UCSD-AML1 (cell line): ENCODE measurements at regions not wholly inside any gene's neighbourhood (a gene's known extent, or its start where the extent isn't known, plus 50 kb on each side); places are given as distances from the start of the nearest gene placed in this dataset.
"Not testable (repeated sequence)": the region's sequence is repeated elsewhere in the genome, so short reads cannot be mapped to it uniquely, and the experiment has no call there.

ENCODE experiments used
- DNase-seq: peaks from one replicate; lab custom pipeline; 2025; ENCODE audit not compliant: unreplicated experiment; lab: John Stamatoyannopoulos, UW

DNA sequence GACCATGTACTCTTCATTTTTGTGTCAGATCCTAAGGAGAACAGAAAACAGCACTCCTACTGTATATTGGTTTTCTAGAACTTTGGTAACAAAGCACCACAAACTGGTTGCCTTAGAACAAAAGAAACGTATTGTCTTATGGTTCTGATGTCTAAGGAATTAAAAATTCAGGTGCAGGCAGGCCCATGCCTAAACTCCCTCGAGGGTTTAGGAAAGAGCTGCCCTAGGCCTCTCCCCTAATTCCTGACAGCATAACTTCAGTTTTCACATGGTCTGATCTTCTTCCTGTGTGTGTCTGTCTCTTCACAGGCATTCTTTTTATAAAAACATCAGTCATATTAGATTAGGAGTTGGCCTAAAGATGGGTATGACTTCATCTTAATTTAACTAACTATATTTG, 1093.6 kb downstream of the TECRL start:
- DNase-seq, result no peak

DNA sequence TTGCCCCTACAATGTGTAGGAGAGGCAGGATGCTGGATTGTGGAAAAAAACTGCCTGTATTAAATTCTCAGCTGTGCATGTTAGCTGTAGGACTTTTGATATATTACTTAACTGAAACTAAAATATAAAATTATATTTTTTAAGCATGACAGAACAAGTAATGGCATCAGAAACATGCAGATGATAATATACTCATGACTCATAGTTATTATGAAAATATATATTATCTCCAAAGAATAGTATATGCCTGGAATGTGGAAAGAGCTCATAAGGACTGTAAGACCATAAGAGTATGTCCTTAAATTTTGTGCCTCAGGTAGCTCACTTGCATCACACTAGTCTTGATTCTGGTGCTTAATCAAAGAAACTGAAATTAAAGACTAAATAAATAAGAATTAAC, 1100.6 kb downstream of the TECRL start:
- DNase-seq, result no peak

DNA sequence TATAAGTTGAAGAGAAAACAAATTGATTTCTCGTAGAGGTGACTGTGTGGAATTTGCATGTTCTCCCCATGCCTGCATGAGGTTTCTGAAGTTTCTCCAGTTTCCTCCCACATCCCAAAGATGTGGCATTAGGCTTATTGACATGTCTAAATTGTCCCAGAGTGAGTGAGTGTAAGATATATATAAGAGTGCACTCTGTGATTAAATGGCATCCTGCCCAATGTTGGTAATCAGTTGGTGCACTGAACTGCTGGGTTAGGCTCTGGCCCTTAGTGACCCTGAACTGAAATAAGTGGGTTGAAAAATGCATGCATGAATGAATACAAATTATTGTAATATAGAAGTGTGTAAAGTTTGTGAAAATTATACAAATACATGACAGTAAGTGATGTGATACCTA, 1106.5 kb downstream of the TECRL start:
- no peak for DNase-seq

DNA sequence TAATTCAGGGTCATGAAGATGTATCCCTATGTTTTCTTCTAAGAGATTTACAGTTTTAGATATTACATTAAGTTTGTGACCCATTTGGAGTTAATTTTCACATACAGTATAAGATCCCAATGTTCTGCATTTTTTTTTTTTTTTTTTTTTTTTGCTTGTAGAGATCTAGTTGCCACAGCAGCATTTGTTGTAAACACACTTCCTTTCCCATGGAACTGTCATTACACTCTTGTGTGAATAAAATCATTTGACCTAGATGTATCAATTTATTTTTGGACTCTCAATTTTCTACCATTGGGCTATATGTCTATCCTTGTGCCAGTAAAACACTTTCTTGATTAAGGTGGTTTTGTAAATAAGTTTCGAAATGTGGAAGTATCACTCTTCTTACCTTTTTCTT, 1107.2 kb downstream of the TECRL start:
- DNase-seq, result no peak

DNA sequence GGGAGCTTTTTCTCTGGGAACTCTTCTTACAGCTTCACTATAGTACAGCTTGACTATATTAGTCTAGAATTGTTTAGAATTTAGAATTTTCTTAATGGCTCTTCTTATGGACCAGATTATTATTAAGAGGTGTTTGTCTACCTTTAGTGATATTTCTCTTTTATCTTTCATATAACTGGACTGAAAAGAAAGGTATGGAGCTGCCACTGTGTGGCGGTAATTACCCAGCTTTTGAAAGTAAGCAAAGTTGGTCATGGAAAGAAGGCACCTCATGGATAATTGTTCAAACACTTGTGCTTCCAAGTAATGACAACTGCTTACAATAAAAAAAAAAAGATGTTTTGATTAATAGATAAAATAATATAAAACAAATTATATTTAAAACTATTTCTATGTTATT, 1112.5 kb downstream of the TECRL start:
- no peak for DNase-seq

DNA sequence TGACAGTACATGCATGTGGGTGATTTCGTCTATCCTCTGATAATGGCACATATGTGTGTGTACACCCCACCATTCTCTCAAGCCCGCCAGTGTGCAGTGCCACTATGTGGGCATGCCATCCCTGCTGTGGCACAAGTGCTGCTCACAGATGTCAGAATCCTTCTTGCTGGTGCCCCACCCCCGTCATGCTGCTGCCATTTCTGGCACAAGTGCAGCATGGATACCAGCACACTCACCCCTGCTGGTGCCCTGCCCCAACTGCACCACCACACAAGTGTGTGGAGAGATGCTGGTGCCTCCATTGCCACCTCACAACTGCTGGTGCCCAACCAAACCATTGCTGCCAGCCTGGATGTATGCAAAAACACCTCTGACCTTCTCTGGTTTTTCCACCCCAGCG, 1133.8 kb downstream of the TECRL start:
- DNase-seq, result no peak

DNA sequence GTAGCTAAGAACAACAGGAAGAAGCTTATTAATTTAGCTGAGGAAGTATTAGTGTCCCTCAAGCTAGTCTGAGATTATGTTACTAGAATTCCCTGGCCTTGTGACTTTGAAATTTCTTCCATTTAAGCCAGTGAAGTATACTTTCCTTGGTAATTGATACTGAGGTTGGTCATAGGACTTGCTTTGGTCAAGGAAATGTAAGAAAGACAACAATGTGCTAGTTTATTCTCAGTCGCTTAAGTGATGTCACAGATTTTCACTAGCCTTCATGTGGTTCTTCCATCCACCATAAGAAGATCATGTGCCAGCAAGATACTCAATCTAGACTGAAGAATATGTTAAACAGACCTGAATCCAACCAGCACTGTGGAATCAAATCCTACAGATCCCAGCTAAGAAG, 1140.1 kb downstream of the TECRL start:
- no peak for DNase-seq

DNA sequence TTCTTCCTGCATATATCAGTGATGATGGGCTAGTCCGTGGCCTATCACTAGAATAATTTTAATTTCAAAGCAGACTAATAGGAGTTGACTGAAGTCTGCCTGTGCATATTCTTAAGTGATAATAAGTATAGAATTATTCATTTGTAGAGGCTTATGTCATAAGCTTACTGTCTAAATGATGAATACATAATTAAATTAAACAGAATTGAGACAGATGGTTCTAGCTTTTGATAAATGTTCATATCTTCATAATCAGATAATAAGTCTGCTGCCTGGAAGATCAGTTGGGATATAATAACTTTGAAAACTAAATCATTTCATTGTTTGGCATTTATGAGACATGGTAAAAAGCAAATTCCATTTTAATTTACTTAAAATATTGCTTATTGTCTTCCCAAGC, 1175.6 kb downstream of the TECRL start:
- no peak for DNase-seq

DNA sequence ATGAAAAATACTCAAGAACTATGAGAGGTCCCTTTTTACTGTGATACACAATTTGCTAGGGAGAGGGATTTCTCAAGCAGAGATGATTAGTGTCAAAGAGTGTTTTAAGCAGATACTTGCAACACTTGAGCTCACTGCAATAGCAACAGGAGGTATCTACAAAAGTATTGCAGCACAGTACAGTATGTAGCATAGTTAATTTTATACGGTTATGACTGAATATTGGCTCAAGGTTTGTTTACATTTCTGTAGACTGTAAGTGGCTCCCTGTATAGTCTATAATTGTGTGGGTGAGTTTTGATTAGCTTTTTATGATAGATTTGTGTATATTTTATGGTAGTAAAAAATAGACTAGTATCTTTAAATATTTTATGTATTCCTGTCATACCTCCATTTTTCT, 1177.2 kb downstream of the TECRL start:
- no peak for DNase-seq

DNA sequence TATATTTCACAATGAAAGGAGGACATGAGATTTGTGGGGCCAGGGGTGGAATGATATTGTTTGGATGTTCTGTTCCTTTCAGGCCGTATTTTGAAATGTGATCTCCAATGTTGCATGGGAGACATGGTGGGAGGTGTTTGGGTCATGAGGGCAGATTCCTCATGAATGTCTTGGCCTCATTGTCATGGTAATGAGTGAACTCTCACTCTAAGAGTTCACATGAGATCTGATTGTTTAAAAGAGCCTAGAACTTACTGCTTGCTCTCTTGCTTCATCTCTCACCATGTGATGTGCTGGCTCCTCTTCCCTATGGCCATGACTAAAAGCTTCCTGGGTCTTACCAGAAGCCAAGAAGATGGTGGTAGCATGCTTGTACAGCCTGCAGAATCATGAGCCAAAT, 1183.0 kb downstream of the TECRL start:
- no peak for DNase-seq

DNA sequence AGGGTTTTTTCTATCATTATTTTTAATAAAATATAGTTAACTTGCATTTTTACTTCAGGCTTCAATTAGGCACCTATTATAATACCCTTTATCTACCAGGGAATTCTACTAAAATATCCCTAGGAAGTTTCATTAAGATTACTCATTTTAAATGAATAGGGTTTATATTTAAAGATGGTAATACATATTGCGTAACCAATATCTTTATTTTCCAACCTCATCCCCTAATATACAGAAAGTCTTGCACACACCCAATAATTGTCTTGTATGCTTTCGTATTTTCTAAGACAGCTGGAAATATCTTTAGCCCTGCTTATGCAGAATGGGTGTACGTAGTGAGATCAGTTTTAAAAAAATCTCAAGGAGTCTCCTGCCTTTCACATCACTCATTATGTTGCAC, 1186.8 kb downstream of the TECRL start:
- DNase-seq, result no peak

DNA sequence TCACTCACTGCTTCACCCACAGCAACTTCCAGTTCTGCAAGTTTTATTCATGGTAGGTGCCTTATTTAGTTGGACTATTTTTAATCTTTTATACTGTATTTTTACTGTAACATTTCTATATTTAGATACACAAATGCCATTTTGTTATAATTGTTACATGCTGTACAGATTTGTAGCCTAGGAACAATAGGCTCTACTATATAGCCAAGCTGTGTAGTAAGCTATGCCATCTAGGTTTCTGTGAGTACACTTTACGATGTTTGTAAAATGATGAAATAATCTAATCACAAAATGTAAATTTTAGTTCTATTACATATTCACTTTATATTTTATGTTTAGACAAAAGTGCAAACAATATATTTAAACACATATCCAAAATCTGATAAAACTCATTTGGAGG, 1187.8 kb downstream of the TECRL start:
- DNase-seq, result no peak

DNA sequence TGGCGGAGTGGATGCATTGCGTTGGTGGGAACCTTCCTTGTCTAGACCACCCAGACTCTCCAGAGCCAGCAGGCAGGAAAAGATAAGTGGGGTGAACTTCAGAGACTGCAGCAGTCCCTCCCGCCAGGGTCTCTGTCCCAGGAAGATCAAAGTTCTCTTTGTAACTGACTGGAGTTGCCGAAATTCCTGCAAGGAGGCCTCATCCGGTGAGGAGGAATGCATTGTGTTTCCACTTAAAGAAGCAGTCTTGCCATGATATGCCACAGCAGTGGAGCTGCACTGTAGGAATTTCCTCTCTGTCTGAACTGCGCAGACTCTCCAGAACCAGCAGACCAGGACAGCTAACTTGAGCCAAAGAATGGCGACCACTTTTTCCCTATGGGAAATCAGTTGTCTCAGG, 1190.4 kb downstream of the TECRL start:
- DNase-seq, result no peak

DNA sequence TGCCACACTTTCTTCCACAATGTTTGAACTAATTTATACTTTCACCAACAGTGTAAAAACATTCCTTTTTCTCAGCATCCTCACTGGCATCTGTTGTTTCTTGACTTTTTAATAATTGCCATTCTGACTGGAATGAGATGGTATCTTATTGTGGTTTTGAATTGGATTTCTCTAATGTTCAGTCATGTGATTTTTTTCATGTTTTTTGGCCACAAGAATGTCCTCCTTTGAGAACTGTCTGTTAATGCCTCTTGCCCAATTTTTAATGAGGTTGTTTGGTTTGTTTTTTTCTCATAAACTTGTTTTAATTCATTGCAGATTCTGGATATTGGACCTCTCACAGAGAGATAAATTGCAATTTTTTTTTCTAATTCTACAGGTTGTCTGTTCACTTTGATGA, 1195.2 kb downstream of the TECRL start:
- DNase-seq, result no peak

DNA sequence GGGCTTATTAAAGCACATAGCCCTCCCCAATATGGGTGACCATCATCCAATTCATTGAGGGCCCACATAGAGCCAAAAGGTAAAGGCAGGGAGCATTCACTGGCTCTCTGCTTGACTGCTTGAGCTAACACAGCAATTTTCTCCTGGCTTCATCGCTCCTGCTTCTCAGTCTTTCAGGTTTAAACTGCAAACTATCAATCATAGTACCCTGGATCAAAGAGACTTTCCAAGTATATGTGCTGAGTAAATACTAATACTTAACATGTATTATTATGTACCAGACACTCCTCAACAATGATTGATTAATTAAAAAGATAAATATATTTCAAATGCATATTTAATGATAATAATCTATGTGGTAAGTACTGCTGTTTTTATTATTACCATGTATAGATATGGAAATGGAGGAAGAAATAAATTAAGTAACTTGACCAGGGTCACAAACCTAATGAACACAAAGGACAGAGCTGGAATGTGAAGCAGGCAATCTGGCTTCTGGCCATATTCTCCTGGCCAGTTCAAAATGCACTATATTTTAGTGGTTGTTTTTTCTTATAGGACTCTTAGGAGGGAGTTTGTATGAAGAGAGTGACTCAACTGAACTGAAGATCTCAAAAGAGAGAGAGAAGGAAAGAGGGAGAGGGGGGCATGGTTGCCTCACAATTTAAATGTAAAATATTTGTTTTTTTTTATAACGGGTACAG, 1197.3 kb downstream of the TECRL start:
- no peak for DNase-seq

DNA sequence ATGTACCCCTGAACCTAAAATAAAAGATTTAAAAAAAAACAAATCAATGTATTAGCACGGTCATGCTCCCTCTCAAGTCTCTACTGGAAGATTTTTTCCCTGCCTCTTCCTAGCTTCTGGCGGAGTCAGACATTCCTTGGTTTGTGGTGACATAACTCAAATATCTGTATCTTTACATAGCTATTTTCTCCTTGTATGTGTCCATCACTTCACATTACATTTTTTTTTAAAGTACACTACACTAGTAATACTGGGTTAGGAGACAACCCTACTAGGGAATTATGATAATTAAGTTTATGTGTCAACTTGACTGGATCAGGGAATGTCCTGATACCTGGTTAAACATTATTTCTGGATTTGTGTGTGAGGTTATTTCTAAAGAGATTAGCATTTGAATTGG, 1197.9 kb downstream of the TECRL start:
- no peak for DNase-seq

DNA sequence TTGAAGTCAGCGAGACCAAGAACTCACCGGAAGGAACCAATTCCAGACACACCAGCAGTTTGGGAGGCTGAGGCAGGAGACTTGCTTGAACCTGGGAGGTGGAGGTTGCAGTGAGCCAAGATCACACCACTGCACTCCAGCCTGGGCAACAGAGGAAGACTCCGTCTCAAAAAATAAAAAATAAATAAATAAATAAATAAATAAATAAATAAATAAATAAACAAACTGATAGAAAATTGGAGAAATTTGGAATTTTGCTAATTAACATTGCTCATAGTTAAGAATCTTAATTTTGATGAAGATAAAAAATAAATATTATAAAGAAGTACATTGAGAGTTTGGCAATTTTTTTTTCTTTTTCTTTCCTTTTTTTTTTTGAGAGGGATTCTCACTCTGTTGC, 1216.2 kb downstream of the TECRL start:
- not testable (repeated sequence) for DNase-seq

DNA sequence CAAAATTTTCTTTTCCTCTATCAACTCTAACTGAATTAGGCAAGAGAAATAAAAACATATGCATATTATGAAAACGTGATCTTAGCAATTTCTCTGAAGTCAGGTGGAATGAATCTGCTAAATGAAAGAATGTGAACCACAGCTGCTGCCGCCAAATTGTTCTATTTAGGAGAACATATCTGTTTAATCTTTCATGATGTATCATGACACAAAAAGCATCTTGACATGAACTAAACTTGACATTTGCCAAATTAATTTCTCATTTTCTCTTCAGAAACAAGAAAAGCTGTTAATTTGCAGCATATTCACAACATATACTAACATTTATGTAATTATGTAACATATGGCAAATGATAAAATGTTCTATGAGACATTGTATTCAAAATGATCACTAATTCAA, 1237.9 kb downstream of the TECRL start:
- DNase-seq, result no peak

DNA sequence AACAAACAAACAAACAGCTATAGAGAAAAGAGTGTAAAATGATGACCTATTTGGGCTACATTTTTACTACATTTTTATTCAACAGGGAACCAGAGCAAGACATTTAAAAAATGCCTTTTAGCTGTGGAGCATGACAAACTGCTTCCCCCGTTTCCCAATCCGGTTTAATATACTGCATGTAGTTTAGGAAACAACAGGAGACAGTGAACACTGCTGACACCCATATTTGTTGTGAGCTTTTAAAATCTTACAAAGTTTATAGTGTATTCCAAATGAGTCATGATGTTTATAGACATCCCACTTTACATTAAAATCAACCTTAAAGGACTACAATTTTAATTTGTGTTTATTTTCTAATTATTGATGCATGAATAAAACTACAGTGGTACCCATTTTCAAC, 1238.3 kb downstream of the TECRL start:
- DNase-seq, result no peak

DNA sequence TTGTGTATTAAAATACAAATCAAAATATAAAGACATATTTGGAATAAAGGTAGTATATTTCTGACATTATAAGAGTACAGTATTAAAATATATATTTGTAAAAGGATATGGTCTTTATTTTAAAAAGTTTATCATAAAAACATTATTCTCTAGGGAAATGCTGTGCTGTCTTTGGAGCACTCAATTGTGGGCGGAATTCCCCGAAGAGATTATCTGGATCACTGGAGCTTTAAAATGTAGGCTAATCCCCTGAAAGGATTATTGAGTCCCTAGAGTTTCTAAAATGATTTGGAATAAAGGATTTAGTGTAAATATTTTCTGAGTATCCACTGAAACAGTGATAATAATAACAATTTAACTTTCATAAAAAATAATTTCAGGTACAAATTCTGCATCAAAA, 1239.4 kb downstream of the TECRL start:
- no peak for DNase-seq

DNA sequence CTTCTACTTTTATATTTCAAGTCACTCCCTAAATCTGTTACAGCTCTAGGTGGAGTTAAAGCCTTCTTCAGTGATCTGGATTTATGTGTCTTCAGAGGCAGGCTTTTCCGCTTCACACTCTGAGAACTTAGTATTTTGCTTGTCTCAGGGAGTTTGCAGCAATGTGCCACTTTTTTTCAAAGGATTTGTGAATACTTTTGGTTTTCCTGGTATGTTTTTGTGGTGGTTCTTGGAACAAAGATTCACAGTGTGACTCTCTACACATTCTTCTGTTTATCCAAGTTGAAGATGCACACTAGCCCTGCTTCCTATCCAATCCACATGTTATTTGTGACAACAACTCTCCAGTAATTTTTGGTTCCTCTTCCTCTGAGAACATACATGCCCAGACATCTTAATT, 1253.7 kb downstream of the TECRL start:
- no peak for DNase-seq

DNA sequence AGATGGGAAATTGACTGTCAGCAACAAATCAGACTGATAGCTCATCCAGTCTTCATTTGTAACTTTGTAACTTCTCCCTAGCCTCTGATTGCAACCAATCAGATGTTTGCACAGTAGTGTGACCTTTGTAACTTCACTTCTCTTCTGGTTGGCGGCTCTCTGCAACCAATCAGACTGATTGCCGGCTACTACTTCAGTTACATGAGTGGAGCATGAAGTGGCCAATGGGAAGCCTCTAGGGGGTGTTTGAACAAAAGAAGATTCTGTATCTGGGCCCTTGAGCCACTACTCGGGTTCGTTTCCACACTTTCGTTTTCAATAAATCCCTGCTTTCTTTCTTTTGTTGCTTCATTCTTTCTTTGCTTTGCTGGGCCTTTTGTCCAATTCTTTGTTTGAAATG, 1285.8 kb downstream of the TECRL start:
- DNase-seq, result no peak

DNA sequence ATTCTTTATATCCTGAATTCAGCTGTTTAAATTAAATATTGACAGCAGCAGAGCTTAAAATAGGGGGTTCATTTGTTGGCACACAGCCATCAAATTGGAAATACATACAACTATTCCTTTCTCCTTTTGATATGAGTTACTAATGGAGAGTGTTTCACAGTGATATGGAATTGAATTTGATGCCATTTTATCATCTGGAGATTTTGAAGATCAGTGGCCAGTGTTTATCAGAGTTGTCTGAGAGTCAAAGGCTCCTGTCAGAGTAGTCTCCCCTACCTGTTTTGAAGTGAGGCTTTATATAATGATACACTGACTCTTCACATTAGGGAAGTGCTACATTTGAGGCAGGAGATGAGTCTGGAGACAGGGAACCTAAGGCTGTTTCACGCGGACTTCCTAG, 1286.3 kb downstream of the TECRL start:
- DNase-seq, result no peak

DNA sequence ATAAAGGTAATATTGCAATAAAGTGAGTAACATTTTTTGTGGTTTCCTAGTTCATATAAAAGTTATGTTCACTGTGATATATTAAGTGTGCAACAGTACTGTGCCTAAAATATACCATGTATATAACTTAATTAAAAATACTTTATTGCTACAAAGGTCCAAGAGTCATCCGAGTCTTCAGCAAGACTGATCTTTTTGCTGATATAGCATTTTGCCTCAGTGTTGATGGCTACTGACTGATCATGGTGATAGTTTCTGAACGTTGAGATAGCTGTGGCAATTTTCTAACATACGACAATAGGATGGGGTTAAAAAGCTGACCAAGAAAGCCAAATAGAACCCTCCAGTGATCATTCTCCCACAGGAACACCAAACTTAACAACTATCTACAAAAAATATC, 1302.7 kb downstream of the TECRL start:
- DNase-seq, result no peak
